ENCODE measurements at regions not wholly inside any gene's neighbourhood (a gene's known extent, or its start where the extent isn't known, plus 50 kb on each side); places are given as distances from the start of the nearest gene placed in this dataset.

DNA sequence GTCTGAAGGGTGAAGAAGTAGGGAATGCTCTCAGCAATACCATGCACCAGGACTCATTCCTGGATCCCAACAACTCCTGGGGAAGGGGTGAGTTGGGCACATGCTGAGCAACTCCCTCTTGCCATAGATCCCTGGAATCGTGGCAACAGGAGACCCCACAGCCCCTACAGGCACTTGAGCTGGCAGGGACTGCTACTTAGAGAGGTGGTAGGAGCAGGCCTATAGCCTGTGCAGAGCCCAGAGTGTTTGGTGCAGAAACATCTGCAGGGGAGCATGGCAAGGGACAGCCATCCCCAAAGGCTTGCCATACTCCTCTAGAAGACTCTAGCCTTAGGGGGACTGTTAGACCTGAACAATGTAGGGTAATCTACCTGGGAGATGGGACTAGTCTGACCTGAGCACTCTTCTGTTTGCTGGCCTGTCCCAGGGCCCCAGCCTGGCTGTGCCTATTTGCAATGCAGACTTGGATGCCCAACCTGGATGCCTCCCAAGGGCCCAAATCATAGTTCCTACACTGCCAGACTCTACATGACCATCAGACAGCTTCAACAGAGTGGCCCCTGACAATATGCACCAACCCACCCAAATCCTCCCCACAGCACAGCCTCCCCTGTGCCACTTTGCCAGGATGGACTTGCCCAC, 568.6 kb upstream of the KIF2B start (continued):
- TF ChIP-seq TOX (CRISPR knock-in tag; IDR thresholded peaks at IDR 0.05; ENCODE audit: borderline replicate concordance), result no peak
- TF ChIP-seq, protein P1, sequence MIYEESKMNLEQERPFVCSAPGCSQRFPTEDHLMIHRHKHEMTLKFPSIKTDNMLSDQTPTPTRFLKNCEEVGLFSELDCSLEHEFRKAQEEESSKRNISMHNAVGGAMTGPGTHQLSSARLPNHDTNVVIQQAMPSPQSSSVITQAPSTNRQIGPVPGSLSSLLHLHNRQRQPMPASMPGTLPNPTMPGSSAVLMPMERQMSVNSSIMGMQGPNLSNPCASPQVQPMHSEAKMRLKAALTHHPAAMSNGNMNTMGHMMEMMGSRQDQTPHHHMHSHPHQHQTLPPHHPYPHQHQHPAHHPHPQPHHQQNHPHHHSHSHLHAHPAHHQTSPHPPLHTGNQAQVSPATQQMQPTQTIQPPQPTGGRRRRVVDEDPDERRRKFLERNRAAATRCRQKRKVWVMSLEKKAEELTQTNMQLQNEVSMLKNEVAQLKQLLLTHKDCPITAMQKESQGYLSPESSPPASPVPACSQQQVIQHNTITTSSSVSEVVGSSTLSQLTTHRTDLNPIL (CRISPR knock-in tag; IDR thresholded peaks at IDR 0.05; ENCODE audit: low read depth), result no peak

GRCh38 chr17:53249036-53249435, 573.7 kb upstream of the KIF2B start:
- TF ChIP-seq TOX (CRISPR knock-in tag; IDR thresholded peaks at IDR 0.05; ENCODE audit: borderline replicate concordance) (no peak), PPARA (CRISPR knock-in tag; IDR thresholded peaks at IDR 0.05; ENCODE audit: borderline replicate concordance) (no peak), OSR1 (CRISPR knock-in tag; IDR thresholded peaks at IDR 0.05) (no peak), CSRNP3 (CRISPR knock-in tag; IDR thresholded peaks at IDR 0.05) (no peak), ZNF70 (CRISPR knock-in tag; IDR thresholded peaks at IDR 0.05) (no peak), CSDC2 (CRISPR knock-in tag; IDR thresholded peaks at IDR 0.05) (no peak), ZFP3 (CRISPR knock-in tag; IDR thresholded peaks at IDR 0.05) (no peak), BACH2 (CRISPR knock-in tag; IDR thresholded peaks at IDR 0.05; ENCODE audit: borderline replicate concordance) (no peak), ZC3H10 (CRISPR knock-in tag; IDR thresholded peaks at IDR 0.05) (no peak), RARB (CRISPR knock-in tag; IDR thresholded peaks at IDR 0.05) (no peak), TCF4 (CRISPR knock-in tag; IDR thresholded peaks at IDR 0.05; ENCODE audit: borderline replicate concordance) (no peak), ZFP30 (CRISPR knock-in tag; IDR thresholded peaks at IDR 0.05) (no peak), ZNF8 (CRISPR knock-in tag; IDR thresholded peaks at IDR 0.05) (no peak)
- TF ChIP-seq, protein P2, sequence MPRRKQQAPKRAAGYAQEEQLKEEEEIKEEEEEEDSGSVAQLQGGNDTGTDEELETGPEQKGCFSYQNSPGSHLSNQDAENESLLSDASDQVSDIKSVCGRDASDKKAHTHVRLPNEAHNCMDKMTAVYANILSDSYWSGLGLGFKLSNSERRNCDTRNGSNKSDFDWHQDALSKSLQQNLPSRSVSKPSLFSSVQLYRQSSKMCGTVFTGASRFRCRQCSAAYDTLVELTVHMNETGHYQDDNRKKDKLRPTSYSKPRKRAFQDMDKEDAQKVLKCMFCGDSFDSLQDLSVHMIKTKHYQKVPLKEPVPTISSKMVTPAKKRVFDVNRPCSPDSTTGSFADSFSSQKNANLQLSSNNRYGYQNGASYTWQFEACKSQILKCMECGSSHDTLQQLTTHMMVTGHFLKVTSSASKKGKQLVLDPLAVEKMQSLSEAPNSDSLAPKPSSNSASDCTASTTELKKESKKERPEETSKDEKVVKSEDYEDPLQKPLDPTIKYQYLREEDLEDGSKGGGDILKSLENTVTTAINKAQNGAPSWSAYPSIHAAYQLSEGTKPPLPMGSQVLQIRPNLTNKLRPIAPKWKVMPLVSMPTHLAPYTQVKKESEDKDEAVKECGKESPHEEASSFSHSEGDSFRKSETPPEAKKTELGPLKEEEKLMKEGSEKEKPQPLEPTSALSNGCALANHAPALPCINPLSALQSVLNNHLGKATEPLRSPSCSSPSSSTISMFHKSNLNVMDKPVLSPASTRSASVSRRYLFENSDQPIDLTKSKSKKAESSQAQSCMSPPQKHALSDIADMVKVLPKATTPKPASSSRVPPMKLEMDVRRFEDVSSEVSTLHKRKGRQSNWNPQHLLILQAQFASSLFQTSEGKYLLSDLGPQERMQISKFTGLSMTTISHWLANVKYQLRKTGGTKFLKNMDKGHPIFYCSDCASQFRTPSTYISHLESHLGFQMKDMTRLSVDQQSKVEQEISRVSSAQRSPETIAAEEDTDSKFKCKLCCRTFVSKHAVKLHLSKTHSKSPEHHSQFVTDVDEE (CRISPR knock-in tag; IDR thresholded peaks at IDR 0.05), result no peak
- TF ChIP-seq, protein P1 (CRISPR knock-in tag; IDR thresholded peaks at IDR 0.05; ENCODE audit: low read depth), result no peak
- TF ChIP-seq, protein P3, sequence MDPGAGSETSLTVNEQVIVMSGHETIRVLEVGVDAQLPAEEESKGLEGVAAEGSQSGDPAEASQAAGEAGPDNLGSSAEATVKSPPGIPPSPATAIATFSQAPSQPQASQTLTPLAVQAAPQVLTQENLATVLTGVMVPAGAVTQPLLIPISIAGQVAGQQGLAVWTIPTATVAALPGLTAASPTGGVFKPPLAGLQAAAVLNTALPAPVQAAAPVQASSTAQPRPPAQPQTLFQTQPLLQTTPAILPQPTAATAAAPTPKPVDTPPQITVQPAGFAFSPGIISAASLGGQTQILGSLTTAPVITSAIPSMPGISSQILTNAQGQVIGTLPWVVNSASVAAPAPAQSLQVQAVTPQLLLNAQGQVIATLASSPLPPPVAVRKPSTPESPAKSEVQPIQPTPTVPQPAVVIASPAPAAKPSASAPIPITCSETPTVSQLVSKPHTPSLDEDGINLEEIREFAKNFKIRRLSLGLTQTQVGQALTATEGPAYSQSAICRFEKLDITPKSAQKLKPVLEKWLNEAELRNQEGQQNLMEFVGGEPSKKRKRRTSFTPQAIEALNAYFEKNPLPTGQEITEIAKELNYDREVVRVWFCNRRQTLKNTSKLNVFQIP (CRISPR knock-in tag; IDR thresholded peaks at IDR 0.05; ENCODE audit: borderline replicate concordance, low read depth), result no peak
- ATAC-seq, result no peak

- no peak for TF ChIP-seq ZFP30 (CRISPR knock-in tag; IDR thresholded peaks at IDR 0.05)
- TF ChIP-seq, protein P2 (CRISPR knock-in tag; IDR thresholded peaks at IDR 0.05), result no peak
- TF ChIP-seq CSDC2 (CRISPR knock-in tag; IDR thresholded peaks at IDR 0.05), result no peak
- no peak for TF ChIP-seq PPARA (CRISPR knock-in tag; IDR thresholded peaks at IDR 0.05; ENCODE audit: borderline replicate concordance)
- no peak for TF ChIP-seq TCF4 (CRISPR knock-in tag; IDR thresholded peaks at IDR 0.05; ENCODE audit: borderline replicate concordance)
- no peak for TF ChIP-seq ZNF565 (CRISPR knock-in tag; conservative IDR thresholded peaks at IDR 0.05; ENCODE audit: low read depth)
- TF ChIP-seq, protein P1 (CRISPR knock-in tag; IDR thresholded peaks at IDR 0.05; ENCODE audit: low read depth), result no peak
- no peak for TF ChIP-seq RARB (CRISPR knock-in tag; IDR thresholded peaks at IDR 0.05)
- TF ChIP-seq ZNF8 (CRISPR knock-in tag; IDR thresholded peaks at IDR 0.05), result no peak
- TF ChIP-seq OSR1 (CRISPR knock-in tag; IDR thresholded peaks at IDR 0.05), result no peak
- TF ChIP-seq BACH2 (CRISPR knock-in tag; IDR thresholded peaks at IDR 0.05; ENCODE audit: borderline replicate concordance), result no peak
- TF ChIP-seq, protein P3 (CRISPR knock-in tag; IDR thresholded peaks at IDR 0.05; ENCODE audit: borderline replicate concordance, low read depth), result no peak
- TF ChIP-seq TOX (CRISPR knock-in tag; IDR thresholded peaks at IDR 0.05; ENCODE audit: borderline replicate concordance), result no peak
- no peak for TF ChIP-seq SNAI2 (CRISPR knock-in tag; IDR thresholded peaks at IDR 0.05)
- no peak for ATAC-seq
These were observed 588.6 kb upstream of the KIF2B start for GRCh38 chr17:53234138-53234537.

Measured in SK-N-SH treated with all-trans-retinoic acid at 6 μM for 48 hours (cell line).